DND-41 (cell line): ENCODE measurements at regions not wholly inside any gene's neighbourhood (a gene's known extent, or its start where the extent isn't known, plus 50 kb on each side); places are given as distances from the start of the nearest gene placed in this dataset.

Experiments
- ATAC-seq: fragments of 200-7000 bp; cut with Tn5 transposase; 3 replicates; pipeline ENCODE4 v1.9.1; 2021; ENCODE audit warnings: low read depth; ENCODE audit not compliant: insufficient read depth
- DNase-seq: peaks from one replicate; pipeline ENCODE4 v3.0.0-alpha.2; 2020
- H2AFZ ChIP-seq: 2 replicates; pipeline ENCODE4 v1.6.0; 2012; ENCODE audit warnings: low read depth, low read length
- H3K27ac ChIP-seq: 2 replicates; pipeline ENCODE4 v1.5.1; 2012; ENCODE audit warnings: low read length, inconsistent platforms
- H3K27me3 ChIP-seq: fragments of 200-600 bp; sonication (generic); 2 replicates; pipeline ENCODE4 v1.6.0; 2012; ENCODE audit warnings: low read length, mild to moderate bottlenecking, inconsistent platforms; ENCODE audit not compliant: insufficient read depth, poor library complexity
- H3K36me3 ChIP-seq: 2 replicates; pipeline ENCODE4 v1.5.1; 2012; ENCODE audit warnings: low read length, inconsistent platforms; ENCODE audit not compliant: insufficient read depth
- H3K4me1 ChIP-seq: 2 replicates; pipeline ENCODE4 v1.5.1; 2012; ENCODE audit warnings: mild to moderate bottlenecking, low read length; ENCODE audit not compliant: insufficient read depth
- H3K4me2 ChIP-seq: 2 replicates; pipeline ENCODE4 v1.6.0; 2012; ENCODE audit warnings: mild to moderate bottlenecking, moderate library complexity, low read length, inconsistent platforms; ENCODE audit not compliant: insufficient read depth
- H3K4me3 ChIP-seq, 2 experiments: fragments of 200-600 bp in 1 of 2; shearing (Covaris generic) in 1 of 2; 2 replicates each; pipeline ENCODE4 v1.5.1; 2012 to 2016; ENCODE audit warnings: inconsistent platforms in 2 of 2, low read length in 2 of 2, mild to moderate bottlenecking in 2 of 2, low read depth in 1 of 2, moderate library complexity in 1 of 2
- H3K79me2 ChIP-seq: 2 replicates; pipeline ENCODE4 v1.6.0; 2012; ENCODE audit warnings: low read length, inconsistent platforms; ENCODE audit not compliant: insufficient read depth
- H3K9ac ChIP-seq: 2 replicates; pipeline ENCODE4 v1.6.0; 2012; ENCODE audit warnings: low read depth, mild to moderate bottlenecking, inconsistent platforms, low read length, moderate library complexity
- H3K9me3 ChIP-seq: 2 replicates; pipeline ENCODE4 v1.5.1; 2012; ENCODE audit warnings: low read length, moderate library complexity, mild to moderate bottlenecking, inconsistent platforms; ENCODE audit not compliant: insufficient read depth, severe bottlenecking
- H4K20me1 ChIP-seq: 2 replicates; pipeline ENCODE4 v1.6.0; 2012; ENCODE audit warnings: low read length; ENCODE audit not compliant: insufficient read depth
- CTCF ChIP-seq: IDR thresholded peaks from 2 replicates; pipeline ENCODE4 v1.5.1; 2012; ENCODE audit warnings: borderline replicate concordance, low read length, moderate library complexity, mild to moderate bottlenecking; ENCODE audit not compliant: poor library complexity, severe bottlenecking; ENCODE audit errors: extremely low read depth
- EZH2 ChIP-seq: IDR thresholded peaks from 3 replicates; pipeline ENCODE4 v1.6.1; 2012; ENCODE audit warnings: borderline replicate concordance, low read depth, mild to moderate bottlenecking, moderate library complexity, low read length, inconsistent platforms; ENCODE audit not compliant: severe bottlenecking

DNA sequence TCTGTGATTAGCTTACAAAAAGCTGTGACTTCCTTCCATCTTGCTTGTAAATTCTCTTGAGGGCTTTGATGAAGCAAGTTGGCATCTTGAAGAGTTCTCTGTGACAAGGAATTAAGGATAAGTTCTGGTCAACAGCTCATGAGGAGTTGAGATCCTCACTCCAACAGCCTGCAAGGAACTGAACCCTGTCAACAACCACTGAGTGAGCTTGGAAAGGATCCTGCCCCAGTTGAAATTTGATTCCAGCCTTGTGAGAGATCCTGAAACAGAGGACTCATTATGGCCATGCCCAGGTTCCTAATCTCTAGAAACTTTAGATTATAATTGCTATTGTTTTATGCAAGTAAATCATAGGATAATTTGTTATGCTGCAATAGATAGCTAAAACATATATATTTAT, 133.7 kb downstream of the PTCHD4 start:
- no peak overlapping the region for H3K4me3 ChIP-seq
- no peaks in the 10 kb centered on the region for H4K20me1 ChIP-seq
- H3K9me3 ChIP-seq = no peaks in the 10 kb centered on the region
- no peak overlapping the region for H2AFZ ChIP-seq
- TF ChIP-seq EZH2 = no peak
- TF ChIP-seq CTCF = no peak
- no peaks in the 10 kb centered on the region for H3K27me3 ChIP-seq
- H3K4me1 ChIP-seq = no peaks in the 10 kb centered on the region
- no peak overlapping the region for H3K9ac ChIP-seq
- no peak for DNase-seq
- ATAC-seq = no peak
- H3K4me2 ChIP-seq = no peak overlapping the region
- H3K27ac ChIP-seq = no peak overlapping the region
- no peaks in the 10 kb centered on the region for H3K79me2 ChIP-seq
- no peaks in the 10 kb centered on the region for H3K36me3 ChIP-seq

- Histone ChIP-seq H3K4me1 (no peaks in the 10 kb centered on the region), H3K4me2 (no peak overlapping the region), H3K27me3 (no peaks in the 10 kb centered on the region), H3K9me3 (no peaks in the 10 kb centered on the region), H3K9ac (no peak overlapping the region), H3K27ac (no peak overlapping the region), H3K36me3 (no peaks in the 10 kb centered on the region), H3K79me2 (no peaks in the 10 kb centered on the region), H3K4me3 (no peak overlapping the region), H2AFZ (no peak overlapping the region), H4K20me1 (no peaks in the 10 kb centered on the region)
- ATAC-seq = no peak
- TF ChIP-seq EZH2 (no peak), CTCF (no peak)
- DNase-seq = no peak
These were observed 136.9 kb downstream of the PTCHD4 start for GRCh38 chr6:47974106-47974505.

DNA sequence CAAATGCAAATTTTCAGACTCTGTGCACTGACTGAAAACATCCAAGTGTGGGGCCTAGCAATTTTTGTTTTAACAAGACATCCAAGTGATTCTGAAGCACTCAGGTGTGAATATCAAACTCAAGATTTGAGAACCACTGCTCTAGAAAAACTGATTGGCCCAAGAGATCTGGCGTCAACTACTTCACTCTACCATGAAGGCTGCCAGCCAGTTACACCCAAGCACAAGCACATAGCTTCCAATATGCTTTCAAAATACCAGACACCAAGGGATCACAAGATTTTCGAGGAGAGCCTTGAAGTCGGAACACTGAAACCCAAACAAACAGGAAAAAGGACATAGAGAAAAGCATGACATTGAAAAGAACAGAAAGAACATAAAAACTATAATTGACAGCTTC, 140.2 kb downstream of the PTCHD4 start:
- Histone ChIP-seq H4K20me1 (no peaks in the 10 kb centered on the region), H3K4me1 (no peaks in the 10 kb centered on the region), H3K9me3 (no peaks in the 10 kb centered on the region), H3K27me3 (no peaks in the 10 kb centered on the region), H2AFZ (no peak overlapping the region), H3K27ac (no peak overlapping the region), H3K4me2 (no peak overlapping the region), H3K4me3 (no peak overlapping the region), H3K79me2 (no peaks in the 10 kb centered on the region), H3K36me3 (no peaks in the 10 kb centered on the region), H3K9ac (no peak overlapping the region)
- no peak for ATAC-seq
- no peak for DNase-seq
- TF ChIP-seq EZH2 (no peak), CTCF (no peak)

GRCh38 chr6:47967843-47968242, 143.2 kb downstream of the PTCHD4 start:
- no peak overlapping the region for H3K27ac ChIP-seq
- ATAC-seq (no peak), DNase-seq (no peak)
- no peak for TF ChIP-seq CTCF
- no peak for TF ChIP-seq EZH2
- no peak overlapping the region for H3K4me3 ChIP-seq
- no peak overlapping the region for H3K9ac ChIP-seq
- no peak overlapping the region for H3K4me2 ChIP-seq
- no peaks in the 10 kb centered on the region for H3K79me2 ChIP-seq
- no peaks in the 10 kb centered on the region for H3K4me1 ChIP-seq
- no peaks in the 10 kb centered on the region for H3K27me3 ChIP-seq
- no peak overlapping the region for H2AFZ ChIP-seq
- H3K9me3 ChIP-seq = no peaks in the 10 kb centered on the region
- no peaks in the 10 kb centered on the region for H3K36me3 ChIP-seq
- no peaks in the 10 kb centered on the region for H4K20me1 ChIP-seq
